Islet precursor cell (in vitro differentiated cells): ENCODE measurements at regions not wholly inside any gene's neighbourhood (a gene's known extent, or its start where the extent isn't known, plus 50 kb on each side); places are given as distances from the start of the nearest gene placed in this dataset.

Experiments used
- DNase-seq: peaks from one replicate; pipeline ENCODE4 v3.0.0-alpha.2; 2018

DNA sequence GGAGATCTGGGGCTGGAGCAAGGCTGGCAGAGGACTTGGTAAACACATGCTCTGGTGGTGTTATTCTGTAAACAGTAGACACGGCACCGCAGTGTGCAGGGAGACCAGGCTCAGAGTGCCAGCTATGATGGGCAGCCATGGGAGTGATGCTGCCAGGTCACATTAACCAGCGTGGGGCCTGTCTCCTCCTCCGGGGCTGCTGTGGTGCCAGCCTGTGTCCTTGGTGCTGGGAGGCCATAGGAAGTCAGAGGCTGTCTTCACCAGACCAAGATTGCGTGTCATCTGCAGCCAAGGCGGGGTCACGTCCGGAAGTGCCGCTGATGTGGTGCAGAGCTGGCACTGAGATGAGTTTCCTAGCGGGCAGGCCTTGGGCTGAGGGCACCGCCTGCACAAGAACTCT lies 236.0 kb downstream of the GLRX3 start:
- no peak for DNase-seq

DNA sequence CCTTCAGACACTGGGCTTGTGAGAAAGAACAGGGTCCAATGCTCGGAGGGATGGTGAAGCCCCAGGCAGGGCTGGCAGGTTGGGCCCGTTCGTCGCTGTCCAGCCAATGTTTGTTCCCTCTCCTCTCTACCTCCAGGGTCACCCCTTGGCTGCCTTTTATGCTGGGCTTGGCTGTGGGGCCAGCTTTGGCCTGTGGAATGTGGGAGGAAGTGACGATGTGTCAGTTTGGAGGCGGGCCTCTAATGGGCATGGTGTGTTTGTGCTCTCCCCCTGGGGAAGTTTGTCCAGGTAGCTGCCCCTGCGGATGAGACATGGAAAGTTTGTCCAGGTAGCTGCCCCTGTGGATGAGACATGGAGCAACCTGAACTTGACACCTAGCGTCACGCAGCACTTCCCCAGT lies 236.7 kb downstream of the GLRX3 start:
- DNase-seq: no peak

DNA sequence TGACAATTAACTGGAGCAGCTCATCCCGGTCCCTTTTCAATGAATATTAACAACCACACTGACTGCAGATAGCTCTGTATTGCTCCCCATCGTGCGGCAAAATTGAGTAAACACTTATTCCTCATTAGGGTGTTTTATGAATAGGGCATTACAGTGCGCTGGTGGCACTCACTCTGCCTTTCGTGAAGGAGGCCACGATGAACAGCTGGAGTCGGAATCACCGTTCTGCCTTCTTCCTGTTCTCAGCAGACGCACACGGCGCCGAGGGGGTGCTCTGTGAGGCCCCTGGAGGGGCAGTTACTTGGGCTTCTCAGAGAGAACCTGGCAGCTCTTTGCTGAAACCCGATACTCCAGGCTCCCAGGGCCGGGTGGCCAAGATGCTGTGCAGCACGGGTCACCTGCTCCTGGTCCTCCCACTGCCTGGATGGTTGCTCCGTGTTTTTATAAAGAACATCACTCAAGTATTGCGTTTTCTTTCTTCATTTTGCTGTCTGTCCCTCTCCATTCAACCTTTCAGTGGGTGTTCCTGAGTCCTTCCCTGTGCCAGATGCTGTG lies 241.9 kb downstream of the GLRX3 start:
- no peak for DNase-seq

DNA sequence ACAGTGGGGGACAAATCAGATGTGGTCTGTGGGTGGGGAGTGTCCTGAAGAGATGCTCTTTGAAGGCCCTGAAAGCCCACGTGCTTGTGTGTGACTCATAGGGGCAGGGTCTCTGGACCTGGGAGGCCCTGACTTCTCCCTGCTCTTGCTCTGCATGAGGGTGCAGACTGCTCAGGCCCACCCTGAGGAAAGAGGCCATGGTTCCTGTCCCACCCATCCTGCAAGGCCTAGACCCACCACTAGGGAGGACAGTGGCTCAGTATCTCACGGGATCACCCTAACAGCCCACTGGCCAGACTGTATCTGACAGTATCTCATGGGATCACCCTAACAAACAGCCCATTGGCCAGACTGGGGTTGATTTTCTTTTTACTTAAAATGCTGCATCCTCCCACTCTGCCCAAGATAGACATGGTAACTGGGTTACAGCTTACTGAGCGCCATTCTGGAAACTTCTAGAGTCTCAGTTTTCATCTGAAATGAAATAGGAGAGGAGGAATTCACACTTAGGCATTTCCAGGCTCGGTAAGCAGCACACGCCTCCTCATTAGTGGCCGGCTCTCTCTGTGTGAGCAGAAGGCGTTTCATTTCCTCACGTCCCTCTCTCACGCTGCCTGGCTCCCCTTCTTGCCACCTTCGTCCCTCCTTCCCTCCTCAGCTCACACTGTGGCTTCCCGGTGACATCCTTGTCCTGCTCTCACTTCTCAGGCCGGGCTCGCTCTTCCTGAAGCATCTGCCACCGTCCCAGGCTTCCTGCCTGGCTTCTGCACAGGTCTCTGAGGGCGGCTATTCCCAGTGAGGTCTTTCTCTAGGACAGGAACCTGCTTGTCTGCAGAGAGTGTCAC lies 242.6 kb downstream of the GLRX3 start:
- no peak for DNase-seq

DNA sequence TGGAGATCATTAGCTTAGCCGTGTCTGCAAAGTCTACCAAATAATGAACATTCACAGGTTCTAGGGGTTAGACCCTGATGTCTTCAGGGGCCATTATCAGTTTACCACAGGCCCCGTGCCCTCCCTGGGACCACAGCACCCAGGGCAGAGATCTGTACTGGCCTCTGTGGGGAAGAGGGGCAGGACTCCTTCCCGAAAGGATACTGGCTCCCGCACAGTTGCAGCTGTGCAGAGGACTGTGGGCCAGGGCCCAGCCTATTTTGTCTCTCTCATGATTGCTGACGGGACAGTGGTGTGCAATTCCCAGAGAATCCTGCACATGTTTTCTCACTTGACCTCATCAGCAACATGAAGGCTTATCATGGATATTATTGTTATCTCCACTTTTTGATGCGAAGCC lies 243.9 kb downstream of the GLRX3 start:
- no peak for DNase-seq

DNA sequence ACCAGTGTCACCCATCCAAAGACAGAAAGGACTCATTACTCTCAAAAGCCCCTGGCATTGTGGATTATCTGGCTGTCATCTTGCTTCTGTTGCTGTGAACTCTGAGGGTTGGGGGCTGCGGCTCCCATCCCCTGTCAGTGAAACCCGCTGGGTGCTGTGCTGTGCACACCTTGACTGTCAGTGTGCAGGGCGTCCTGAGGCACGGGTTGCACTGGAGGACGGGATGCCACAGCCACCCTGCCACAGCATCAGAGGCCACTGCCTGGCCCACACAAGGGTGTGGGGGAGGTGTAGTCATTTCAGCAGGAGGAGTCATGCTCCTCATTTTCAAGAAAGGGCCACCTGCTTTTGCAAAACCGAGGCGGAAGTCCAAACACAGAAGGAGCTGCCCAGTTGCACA lies 245.8 kb downstream of the GLRX3 start:
- no peak for DNase-seq

DNA sequence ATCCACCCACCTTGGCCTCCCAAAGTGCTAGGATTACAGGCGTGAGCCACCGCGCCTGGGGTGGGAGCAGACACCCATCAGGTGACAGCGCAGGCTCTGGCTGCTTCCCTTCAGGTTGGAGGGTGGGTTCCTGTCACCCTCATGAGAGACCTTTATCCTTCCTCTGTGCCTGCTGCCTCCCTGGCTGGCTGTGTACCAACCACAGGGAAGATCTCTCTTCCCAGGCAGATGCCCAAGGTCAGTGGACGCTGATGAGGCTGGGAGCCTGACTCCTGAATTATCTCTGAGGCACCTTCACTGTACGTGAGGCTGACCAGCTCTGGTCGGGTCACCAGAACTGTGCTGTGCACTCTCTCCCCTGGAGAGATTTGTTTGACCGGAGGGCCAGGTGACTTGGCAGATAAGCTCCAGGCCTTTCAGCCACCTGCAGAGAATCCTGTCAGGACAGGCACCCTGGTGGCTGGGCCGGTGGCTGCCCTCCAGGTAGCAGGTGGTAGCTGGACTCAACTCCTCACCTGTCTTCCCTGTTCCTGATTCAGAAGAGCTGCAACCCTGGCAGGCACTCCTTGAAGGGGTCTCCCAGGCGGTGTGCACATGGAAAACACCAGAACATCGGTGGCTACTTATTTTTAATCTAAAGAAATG lies 251.9 kb downstream of the GLRX3 start:
- DNase-seq: no peak

DNA sequence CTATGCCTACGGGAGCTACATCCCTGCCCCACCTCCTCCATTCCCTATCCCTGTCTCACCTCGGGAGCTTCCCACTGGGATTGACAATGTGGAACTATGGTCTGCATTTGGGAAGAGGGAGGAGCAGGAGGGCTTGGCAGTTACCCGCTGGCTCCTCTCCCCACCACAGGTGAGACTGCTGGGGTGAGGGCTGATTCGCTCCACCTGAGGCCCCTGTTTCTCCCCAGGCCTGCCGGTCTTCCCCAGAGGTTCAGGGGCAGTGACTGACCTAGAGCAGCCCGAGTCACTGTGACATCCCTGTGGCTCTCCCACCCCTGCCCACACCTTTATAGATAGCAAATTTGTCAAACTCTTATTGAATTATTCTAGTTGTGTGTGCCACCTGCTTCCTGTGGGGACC lies 252.6 kb downstream of the GLRX3 start:
- DNase-seq: peak; percentile 17

DNA sequence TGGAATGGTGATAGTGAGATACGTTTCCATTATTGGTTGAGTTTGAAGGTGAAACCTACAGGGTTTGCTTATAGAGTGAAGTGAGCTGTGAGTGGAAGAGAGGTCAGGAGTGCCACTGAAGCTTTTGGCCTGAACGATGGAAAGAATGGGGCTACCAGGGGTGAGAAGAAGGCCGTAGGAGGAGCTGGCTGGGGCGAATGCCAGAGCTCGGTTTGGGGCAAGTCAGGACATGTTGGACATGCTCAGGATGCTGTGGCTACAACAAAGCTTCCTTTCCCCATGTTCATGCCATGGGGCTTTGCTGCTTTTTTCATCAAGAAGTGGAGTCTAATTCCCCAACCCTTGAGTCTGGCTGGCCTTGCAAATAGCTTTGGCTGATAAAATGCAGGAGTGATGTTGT lies 253.7 kb downstream of the GLRX3 start:
- peak; percentile 14 for DNase-seq

DNA sequence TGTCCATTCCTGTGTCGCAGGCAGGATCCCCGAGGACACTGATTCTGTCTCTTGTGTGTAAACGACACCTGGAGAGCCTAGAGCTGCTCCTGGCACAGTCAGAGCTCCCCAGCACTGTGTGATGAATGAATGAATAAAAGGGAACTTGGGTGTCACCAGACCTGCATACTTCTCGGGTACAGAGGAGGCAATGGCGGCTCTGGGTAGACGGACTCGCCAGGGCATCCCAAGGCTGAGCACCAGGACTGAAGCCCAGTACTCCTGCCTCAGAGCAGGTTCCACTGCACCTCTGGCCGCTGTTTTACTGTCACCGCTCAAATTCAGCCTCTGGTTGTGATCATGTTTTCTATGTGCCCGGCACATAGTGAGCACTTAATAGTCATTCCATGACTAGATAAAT lies 255.8 kb downstream of the GLRX3 start:
- DNase-seq: no peak

DNA sequence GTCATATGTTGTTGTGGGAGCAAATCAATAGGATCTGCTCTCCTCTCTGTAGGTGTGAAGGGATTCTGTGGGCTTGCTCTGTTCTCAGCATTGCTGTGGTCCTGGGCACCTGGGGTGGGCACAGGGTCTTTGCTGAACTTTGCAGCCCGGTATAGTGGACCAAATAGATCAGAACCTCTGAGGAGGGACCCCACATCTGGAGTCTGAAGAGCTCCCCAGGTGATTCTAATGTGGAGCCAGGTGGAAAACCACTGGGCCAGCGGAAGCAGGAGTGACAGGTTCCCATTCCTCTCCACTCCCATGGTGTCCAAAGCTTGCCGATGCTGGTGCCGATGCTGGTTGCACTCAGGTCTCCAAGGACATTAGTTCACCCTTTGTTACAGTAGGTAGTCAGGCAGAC lies 257.2 kb downstream of the GLRX3 start:
- peak; percentile 10 for DNase-seq

DNA sequence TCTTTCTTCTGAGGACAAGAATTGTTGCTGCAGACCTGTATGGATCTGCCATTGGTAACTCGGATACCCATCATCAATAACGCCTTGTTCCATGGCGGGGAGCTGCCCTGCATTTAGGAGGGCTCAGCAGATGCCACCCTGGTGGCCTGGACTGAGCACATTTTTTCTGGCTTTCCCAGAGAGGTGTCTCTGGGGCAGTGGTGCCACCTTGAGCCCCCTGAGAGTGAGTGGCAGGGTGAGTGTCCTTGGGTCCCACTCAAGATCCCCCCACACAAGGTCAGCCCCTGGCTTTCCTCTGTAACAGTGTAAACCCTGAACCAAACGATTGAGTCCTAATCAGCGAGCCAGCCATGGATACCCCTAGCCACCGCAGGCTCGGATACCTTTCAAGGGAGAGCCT lies 258.6 kb downstream of the GLRX3 start:
- DNase-seq: peak; percentile 7

DNA sequence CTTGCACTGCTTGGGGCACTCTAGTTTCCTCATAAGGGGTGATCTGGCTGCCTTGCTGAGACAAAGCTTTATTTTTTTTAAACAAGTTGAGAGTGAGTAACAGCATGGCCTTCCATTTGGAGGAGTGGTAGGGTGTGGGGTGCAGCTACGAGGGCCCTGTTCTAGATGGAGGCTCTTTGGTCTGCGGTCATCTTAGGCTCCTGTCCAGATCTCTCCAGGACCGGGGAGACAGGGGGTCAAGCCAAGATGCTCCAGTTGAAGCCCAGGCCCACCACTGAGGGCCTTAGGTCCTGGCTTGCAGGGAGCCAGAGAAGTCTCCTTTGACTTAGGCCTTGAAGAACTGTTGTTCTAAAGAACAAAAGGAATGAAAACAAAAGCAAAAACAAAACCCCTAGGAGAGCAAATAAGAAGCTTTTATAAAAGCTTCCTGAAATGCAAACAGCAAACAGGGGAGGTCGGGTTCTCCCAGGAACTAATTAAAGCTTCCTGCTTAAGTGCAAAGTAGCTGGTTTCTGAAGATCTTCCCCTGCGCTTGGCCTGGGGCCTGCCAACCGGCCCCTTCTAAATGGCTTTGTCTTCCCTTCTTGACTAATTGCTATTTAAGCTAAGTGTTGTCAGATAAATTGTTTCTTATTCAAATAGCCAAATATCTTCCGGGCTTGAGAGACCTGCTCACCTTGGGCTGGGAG lies 259.2 kb downstream of the GLRX3 start:
- DNase-seq: peak; percentile 15

DNA sequence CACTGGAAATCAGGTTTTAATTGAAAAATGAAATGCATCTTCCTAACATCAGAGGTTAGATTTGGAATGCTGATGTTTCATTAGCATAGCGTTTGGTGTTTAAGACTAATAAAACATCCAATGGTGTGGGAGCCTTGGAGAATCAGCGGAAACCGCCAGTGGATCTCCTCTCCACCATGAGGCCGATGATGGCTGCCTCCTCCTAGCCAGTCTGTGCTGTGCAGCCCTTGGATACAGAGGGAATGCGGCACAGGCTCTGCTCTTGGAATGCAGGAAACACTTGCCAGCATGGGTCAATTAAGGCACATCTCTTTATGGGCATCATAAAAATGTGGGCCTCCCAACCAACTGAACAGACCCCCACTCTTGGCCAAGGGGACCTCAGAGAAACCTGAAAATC lies 259.9 kb downstream of the GLRX3 start:
- peak; percentile 32 for DNase-seq

DNA sequence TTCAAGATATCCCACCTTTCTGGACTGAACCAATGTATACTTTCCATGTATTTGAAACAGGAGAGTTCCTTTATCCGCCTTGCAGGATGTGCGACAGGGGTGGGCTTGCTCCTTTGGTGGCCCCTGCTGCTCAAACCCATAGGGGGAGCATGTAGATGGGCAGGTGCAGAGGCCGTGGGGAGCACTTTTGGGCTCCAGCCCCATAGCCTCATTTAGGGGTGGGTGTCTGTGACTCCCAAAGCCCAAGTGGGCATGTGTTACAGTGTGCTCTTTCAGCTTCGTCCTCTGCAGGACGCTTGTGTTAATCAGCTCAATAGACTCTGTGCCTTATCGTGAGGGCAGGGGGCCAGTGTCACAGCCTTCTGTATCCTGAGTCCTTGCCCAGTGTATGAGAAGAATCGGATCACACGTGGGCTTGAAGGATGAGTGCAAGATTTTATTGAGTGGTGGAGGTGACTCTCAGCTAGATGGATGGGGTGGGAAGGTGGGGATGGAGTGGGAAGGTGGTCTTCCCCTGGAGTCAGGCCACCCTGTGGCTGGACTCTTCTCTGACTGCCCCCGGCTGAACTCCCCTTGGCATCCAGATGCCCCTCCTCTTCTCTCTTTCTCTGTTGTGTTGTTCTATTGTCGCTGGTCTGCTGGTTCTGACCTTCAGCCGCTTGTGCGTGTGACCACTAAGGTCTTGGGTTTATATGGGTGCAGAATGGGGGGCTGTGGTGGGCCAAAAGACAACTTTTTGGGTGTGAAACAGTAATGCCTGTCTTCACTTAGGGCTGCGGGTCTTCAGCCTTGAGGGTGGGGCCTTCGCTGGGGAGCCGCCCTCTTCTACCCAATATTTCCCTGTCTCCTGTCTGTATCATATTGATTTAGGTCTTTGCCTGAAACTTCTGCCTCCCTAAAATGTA lies 262.2 kb downstream of the GLRX3 start:
- peak; percentile 25 for DNase-seq

DNA sequence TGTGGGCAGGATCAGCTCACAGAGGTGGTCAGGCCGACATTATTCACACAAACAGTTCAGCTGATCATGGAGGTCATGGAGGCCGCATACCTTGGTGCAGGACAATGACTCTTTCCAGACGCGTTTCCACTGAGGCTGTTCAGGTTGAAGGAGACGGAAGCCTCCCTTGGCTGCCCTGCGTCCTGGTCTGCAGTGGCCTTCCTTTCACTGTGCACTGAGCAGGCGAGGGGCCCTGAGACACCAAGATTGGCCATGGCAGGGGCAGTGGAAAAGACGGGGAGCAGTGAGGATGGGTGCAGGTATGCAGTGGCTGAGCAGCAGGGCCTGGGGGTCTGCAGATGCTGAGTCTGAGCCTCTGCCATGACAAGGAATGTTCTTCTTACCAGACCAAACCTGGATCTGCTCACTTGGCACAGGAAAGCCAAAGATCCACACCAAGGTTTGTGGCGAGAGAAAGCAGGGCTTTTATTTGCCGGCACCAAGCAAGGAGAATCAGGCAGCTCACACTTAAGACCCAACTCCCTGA lies 263.3 kb downstream of the GLRX3 start:
- DNase-seq: peak; percentile 34

DNA sequence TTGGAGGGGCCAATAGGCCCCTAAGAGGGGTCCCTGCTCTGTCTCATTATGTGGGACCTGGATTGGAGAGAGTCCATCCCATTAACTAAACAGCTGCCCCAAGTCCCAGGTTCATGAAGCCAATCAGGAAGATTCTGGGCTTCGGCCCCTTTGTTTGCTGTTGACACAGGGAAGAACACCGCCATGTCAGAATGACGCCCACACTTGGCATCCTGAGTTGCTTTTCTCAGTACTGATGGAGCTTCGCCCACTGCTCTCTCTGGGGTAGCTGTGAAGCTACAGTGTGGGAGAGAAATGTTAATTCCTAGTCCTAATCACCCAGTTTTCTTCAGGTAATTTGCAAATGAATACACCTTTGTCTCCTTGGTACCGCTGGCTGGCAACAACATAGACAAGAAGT lies 264.7 kb downstream of the GLRX3 start:
- peak; percentile 10 for DNase-seq

DNA sequence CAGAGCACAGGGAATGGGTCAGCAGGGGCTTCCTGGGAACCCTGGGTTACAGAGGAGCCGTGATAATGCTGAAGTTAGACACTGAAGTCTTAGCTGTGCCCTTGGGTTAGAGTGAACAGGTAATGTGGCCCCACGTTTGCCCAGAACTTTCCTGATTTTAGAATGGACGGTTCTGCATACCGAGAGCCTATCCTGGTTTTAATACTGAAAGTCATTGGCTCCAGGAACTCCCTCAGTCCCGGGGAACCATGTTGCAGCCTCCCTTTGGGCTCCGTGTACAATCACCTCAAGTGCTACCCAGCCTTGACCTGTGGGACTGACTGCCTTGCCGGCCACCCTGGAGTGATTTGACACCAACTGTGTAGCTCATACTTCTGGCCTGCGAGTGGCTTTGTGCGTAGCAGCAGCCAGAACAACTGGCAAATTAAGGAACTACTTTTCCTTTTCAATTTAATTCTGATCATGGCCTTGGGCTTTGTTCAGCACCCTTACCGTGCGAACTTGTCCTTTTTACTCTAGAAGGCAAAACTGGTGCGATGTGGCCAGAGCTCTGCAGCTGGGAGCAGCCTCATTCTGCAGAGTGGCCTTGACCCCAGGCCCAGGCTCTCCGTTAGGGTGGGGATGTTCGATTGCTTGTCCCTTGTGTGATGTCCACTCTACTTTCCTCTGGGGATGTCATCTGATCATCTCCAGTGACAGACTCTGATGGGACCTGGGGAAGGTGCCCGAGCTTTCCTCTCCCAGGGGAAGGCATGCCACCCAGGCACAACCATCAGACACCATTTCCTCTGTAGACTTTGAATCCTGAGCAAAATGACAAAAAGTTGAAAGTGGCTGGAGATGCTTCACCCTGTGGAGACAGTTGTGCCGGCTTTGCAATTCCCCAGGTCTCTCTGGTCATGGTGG lies 265.9 kb downstream of the GLRX3 start:
- DNase-seq: peak; percentile 35

DNA sequence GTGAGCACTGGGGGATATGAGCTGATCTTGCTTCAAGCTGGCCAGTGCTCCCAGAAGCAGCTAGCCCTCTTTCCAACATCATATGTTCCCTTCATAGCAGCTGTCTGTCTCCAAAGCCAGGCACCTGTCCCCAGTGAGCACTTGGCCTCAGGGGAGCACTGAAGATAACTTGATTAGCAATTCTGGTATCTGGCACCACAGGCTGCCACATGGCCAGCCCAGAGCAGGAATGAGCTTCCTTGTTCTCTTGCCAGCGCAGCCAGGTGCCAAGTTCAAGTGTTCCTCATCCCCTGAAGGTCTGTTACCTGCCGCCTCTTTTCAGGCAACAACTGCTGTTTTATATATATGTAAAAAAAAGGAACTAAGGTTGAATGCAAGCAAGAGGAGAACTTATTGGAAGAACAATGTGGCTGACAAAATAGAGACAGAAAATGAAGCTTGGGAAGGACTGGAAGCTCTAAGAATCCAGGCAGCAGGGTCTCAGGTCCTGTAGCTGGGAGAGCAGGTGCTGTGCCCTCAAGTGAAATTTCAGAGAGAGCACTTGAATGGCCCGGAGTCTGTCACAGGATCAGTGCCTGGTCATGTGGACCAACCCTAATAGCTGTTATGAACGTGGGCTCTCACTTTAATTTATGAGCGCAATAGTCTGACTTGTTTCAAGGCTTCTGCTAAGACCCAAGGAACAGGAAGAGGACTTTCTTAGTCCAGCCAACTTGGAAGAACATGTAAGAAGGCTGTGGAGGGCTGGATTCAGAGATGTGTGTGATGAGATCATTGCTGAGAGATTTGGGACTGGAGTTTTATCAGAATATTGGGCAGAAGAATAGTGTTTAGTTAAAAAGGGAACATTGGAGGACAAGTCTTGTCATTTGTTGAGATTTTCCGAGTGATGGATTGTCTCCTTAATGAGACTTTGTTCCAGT lies 267.2 kb downstream of the GLRX3 start:
- peak; percentile 29 for DNase-seq

DNA sequence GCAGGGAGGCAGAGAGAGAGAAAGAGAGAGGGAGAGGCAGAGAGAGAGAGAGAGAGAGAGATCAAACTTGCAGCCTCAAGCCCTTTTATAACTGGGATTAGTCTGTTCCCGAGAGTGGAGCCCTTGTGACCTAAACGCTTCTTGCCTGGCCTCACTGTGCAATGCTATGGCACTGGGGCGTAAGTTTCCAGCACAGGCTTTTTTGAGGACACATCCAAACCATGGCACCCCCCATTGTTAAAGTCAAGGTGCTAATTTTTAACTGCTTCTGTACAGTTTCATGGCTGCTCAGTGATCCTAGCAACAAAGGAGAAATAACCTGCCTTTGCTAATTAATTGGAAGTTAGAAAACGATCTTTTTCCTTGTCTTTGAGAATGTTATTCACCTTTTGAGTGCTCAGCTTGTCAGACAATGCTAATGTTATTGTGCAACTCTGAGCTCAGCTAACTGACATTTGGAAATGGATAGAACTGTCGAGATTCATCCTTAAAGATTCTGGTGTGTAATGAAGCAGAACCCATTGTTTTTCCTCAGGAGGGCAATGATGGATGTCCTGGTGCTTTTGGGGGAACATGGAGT lies 268.4 kb downstream of the GLRX3 start:
- peak; percentile 33 for DNase-seq
